ENCODE measurements at regions not wholly inside any gene's neighbourhood (a gene's known extent, or its start where the extent isn't known, plus 50 kb on each side); places are given as distances from the start of the nearest gene placed in this dataset.
A peak's percentile ranks its signal among the peaks of the same experiment; 100 is the strongest.

- CTCF ChIA-PET, result no interaction called here
- POLR2A ChIA-PET, result no interaction called here
These were observed 75.1 kb downstream of the NUDT10 start for GRCh38 chrX:51407520-51408409.

GRCh38 chrX:51406688-51407519 is 74.3 kb downstream of the NUDT10 start:
- CTCF ChIA-PET, result no interaction called here
- Mint-ChIP-seq H3K4me3 (no peak overlapping the region), H3K4me1 (peaks cover 14% of the 10 kb centered on the region), H3K27me3 (ENCODE audit: low read depth) (no peaks in the 10 kb centered on the region), H3K9me3 (no peaks in the 10 kb centered on the region), H3K27ac (no peak overlapping the region), H3K36me3 (no peaks in the 10 kb centered on the region)
- TF ChIP-seq ZNF671 (CRISPR knock-in tag; IDR thresholded peaks at IDR 0.05), result no peak
- TF ChIP-seq ZNF317 (CRISPR knock-in tag; IDR thresholded peaks at IDR 0.05; ENCODE audit: borderline replicate concordance, low read depth), result no peak
- DNase-seq (ENCODE audit: low spot score) (no peak), ATAC-seq (no peak)
- POLR2A ChIA-PET, result no interaction called here

More at GRCh38 chrX:51407520-51408409, 75.1 kb downstream of the NUDT10 start:
- no peaks in the 10 kb centered on the region for H3K36me3 Mint-ChIP-seq
- H3K4me1 Mint-ChIP-seq, result peaks cover 14% of the 10 kb centered on the region
- peak; percentile 63 for ATAC-seq
- no peak overlapping the region for H3K27ac Mint-ChIP-seq
- H3K9me3 Mint-ChIP-seq, result no peaks in the 10 kb centered on the region
- H3K4me3 Mint-ChIP-seq, result no peak overlapping the region
- H3K27me3 Mint-ChIP-seq (ENCODE audit: low read depth), result no peaks in the 10 kb centered on the region
- DNase-seq (ENCODE audit: low spot score), result no peak
- TF ChIP-seq FOXK1 (CRISPR knock-in tag; IDR thresholded peaks at IDR 0.05) (no peak), MXD4 (CRISPR knock-in tag; IDR thresholded peaks at IDR 0.05; ENCODE audit: borderline replicate concordance) (no peak), ZNF263 (CRISPR knock-in tag; IDR thresholded peaks at IDR 0.05; ENCODE audit: low read depth) (peak; percentile 19; the same call in 1 of the 2 replicates)

DNA sequence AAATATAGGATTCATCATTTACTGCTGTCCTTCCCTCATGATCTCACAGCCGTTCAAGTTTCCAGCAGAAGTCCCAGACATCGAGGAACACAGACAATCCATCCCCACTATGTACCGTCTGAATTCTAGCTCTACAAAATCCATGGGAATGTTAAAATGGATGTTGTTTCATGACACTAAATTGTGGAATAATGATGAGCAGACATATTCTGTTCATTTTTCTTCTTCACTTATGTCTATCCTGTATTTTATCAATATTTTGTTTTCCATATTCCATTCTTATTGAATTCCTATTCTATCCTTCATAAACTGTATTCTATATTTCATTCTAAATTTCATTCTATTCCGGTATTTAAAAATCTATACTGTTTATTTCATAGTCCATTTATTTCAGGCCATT is 71.8 kb downstream of the NUDT10 start:
- ChIA-PET POLR2A (no interaction called here), CTCF (no interaction called here)
- no peaks in the 10 kb centered on the region for H3K27me3 Mint-ChIP-seq (ENCODE audit: low read depth)
- peaks cover 14% of the 10 kb centered on the region for H3K4me1 Mint-ChIP-seq
- H3K9me3 Mint-ChIP-seq, result no peaks in the 10 kb centered on the region
- H3K27ac Mint-ChIP-seq, result no peak overlapping the region
- DNase-seq (ENCODE audit: low spot score), result no peak
- H3K36me3 Mint-ChIP-seq, result no peaks in the 10 kb centered on the region
- no peak for ATAC-seq
- no peak overlapping the region for H3K4me3 Mint-ChIP-seq
- TF ChIP-seq FOXP4 (CRISPR knock-in tag; IDR thresholded peaks at IDR 0.05), result no peak
- TF ChIP-seq NR2C2 (CRISPR knock-in tag; IDR thresholded peaks at IDR 0.05), result no peak
- no peak for TF ChIP-seq TEAD4 (CRISPR knock-in tag; IDR thresholded peaks at IDR 0.05)
- no peak for TF ChIP-seq JUN (CRISPR knock-in tag; IDR thresholded peaks at IDR 0.05)
- TF ChIP-seq SMAD4 (CRISPR knock-in tag; IDR thresholded peaks at IDR 0.05), result no peak
- no peak for TF ChIP-seq ERG (CRISPR knock-in tag; IDR thresholded peaks at IDR 0.05)
- TF ChIP-seq, protein P1, sequence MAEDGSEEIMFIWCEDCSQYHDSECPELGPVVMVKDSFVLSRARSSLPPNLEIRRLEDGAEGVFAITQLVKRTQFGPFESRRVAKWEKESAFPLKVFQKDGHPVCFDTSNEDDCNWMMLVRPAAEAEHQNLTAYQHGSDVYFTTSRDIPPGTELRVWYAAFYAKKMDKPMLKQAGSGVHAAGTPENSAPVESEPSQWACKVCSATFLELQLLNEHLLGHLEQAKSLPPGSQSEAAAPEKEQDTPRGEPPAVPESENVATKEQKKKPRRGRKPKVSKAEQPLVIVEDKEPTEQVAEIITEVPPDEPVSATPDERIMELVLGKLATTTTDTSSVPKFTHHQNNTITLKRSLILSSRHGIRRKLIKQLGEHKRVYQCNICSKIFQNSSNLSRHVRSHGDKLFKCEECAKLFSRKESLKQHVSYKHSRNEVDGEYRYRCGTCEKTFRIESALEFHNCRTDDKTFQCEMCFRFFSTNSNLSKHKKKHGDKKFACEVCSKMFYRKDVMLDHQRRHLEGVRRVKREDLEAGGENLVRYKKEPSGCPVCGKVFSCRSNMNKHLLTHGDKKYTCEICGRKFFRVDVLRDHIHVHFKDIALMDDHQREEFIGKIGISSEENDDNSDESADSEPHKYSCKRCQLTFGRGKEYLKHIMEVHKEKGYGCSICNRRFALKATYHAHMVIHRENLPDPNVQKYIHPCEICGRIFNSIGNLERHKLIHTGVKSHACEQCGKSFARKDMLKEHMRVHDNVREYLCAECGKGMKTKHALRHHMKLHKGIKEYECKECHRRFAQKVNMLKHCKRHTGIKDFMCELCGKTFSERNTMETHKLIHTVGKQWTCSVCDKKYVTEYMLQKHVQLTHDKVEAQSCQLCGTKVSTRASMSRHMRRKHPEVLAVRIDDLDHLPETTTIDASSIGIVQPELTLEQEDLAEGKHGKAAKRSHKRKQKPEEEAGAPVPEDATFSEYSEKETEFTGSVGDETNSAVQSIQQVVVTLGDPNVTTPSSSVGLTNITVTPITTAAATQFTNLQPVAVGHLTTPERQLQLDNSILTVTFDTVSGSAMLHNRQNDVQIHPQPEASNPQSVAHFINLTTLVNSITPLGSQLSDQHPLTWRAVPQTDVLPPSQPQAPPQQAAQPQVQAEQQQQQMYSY (CRISPR knock-in tag; IDR thresholded peaks at IDR 0.05), result no peak
- TF ChIP-seq, protein P2, sequence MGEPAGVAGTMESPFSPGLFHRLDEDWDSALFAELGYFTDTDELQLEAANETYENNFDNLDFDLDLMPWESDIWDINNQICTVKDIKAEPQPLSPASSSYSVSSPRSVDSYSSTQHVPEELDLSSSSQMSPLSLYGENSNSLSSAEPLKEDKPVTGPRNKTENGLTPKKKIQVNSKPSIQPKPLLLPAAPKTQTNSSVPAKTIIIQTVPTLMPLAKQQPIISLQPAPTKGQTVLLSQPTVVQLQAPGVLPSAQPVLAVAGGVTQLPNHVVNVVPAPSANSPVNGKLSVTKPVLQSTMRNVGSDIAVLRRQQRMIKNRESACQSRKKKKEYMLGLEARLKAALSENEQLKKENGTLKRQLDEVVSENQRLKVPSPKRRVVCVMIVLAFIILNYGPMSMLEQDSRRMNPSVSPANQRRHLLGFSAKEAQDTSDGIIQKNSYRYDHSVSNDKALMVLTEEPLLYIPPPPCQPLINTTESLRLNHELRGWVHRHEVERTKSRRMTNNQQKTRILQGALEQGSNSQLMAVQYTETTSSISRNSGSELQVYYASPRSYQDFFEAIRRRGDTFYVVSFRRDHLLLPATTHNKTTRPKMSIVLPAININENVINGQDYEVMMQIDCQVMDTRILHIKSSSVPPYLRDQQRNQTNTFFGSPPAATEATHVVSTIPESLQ (CRISPR knock-in tag; IDR thresholded peaks at IDR 0.05), result no peak
- no peak for TF ChIP-seq ZBTB43 (CRISPR knock-in tag; IDR thresholded peaks at IDR 0.05)
- no peak for TF ChIP-seq IRF2 (CRISPR knock-in tag; IDR thresholded peaks at IDR 0.05; ENCODE audit: borderline replicate concordance, low read depth)
- no peak for TF ChIP-seq TEAD1 (CRISPR knock-in tag; IDR thresholded peaks at IDR 0.05)
- no peak for TF ChIP-seq ZNF263 (CRISPR knock-in tag; IDR thresholded peaks at IDR 0.05; ENCODE audit: low read depth)

All from WTC11 (cell line).